GM23338 (cell line): ENCODE measurements at regions not wholly inside any gene's neighbourhood (a gene's known extent, or its start where the extent isn't known, plus 50 kb on each side); places are given as distances from the start of the nearest gene placed in this dataset.

Experiments
- ATAC-seq: fragments of 200-7000 bp; cut with Tn5 transposase; 3 replicates; pipeline ENCODE4 v1.9.1; 2020
- DNase-seq: peaks from one replicate; pipeline ENCODE4 v3.0.0-alpha.2; 2015; ENCODE audit warnings: low spot score
- H2AFZ ChIP-seq: fragments of 200-600 bp; sonication (generic); 2 replicates; pipeline ENCODE4 v1.8.0; 2016; ENCODE audit warnings: antibody characterized with exemption, mild to moderate bottlenecking, moderate library complexity
- H3F3A ChIP-seq: fragments of 200-600 bp; sonication (generic); replicated peaks from 2 replicates; pipeline ENCODE4 v1.8.0; 2017; ENCODE audit warnings: antibody characterized with exemption, mixed run types, low read depth
- H3K27ac ChIP-seq: fragments of 200-600 bp; sonication (generic); 2 replicates; pipeline ENCODE4 v1.6.1; 2016; ENCODE audit warnings: low read depth
- H3K27me3 ChIP-seq: fragments of 200-600 bp; sonication (generic); 2 replicates; pipeline ENCODE4 v1.8.0; 2016; ENCODE audit warnings: mild to moderate bottlenecking, mixed run types, moderate library complexity; ENCODE audit not compliant: insufficient read depth
- H3K36me3 ChIP-seq: fragments of 200-600 bp; sonication (generic); 2 replicates; pipeline ENCODE4 v1.8.0; 2016; ENCODE audit warnings: mild to moderate bottlenecking; ENCODE audit not compliant: insufficient read depth
- H3K4me1 ChIP-seq: fragments of 200-600 bp; sonication (generic); 2 replicates; pipeline ENCODE4 v1.8.0; 2016; ENCODE audit warnings: mild to moderate bottlenecking, moderate library complexity; ENCODE audit not compliant: insufficient read depth
- H3K4me2 ChIP-seq: fragments of 200-600 bp; sonication (generic); 2 replicates; pipeline ENCODE4 v1.7.1; 2017; ENCODE audit warnings: mixed run types
- H3K4me3 ChIP-seq: fragments of 200-600 bp; sonication (generic); 2 replicates; pipeline ENCODE4 v1.6.1; 2016; ENCODE audit warnings: mixed run types
- H3K79me2 ChIP-seq: fragments of 200-600 bp; sonication (generic); replicated peaks from 2 replicates; pipeline ENCODE4 v1.8.0; 2017; ENCODE audit warnings: mild to moderate bottlenecking; ENCODE audit not compliant: insufficient read depth
- H3K9me2 ChIP-seq: fragments of 200-600 bp; sonication (generic); 2 replicates; pipeline ENCODE4 v1.8.0; 2017; ENCODE audit not compliant: insufficient read depth
- H4K20me1 ChIP-seq: fragments of 200-600 bp; sonication (generic); replicated peaks from 2 replicates; pipeline ENCODE4 v1.8.0; 2017; ENCODE audit warnings: mild to moderate bottlenecking; ENCODE audit not compliant: insufficient read depth
- H3K27ac Mint-ChIP-seq: 2 replicates; pipeline ENCODE4 v1.8.0; 2020; ENCODE audit warnings: inconsistent platforms, mild to moderate bottlenecking, moderate library complexity, mixed read lengths
- H3K27me3 Mint-ChIP-seq: 3 replicates; pipeline ENCODE4 v1.8.0; 2022; ENCODE audit warnings: low read depth, mild to moderate bottlenecking, moderate library complexity, mixed read lengths, inconsistent platforms; ENCODE audit not compliant: insufficient read depth, poor library complexity
- H3K36me3 Mint-ChIP-seq: 3 replicates; pipeline ENCODE4 v1.8.0; 2021; ENCODE audit warnings: low read depth, mild to moderate bottlenecking, inconsistent platforms, moderate library complexity, mixed read lengths
- H3K4me1 Mint-ChIP-seq: 3 replicates; pipeline ENCODE4 v1.8.0; 2020; ENCODE audit warnings: mild to moderate bottlenecking, inconsistent platforms, mixed read lengths
- H3K4me3 Mint-ChIP-seq: 3 replicates; pipeline ENCODE4 v1.8.0; 2021; ENCODE audit warnings: moderate library complexity, mild to moderate bottlenecking, inconsistent platforms, mixed read lengths
- H3K9me3 Mint-ChIP-seq: 3 replicates; pipeline ENCODE4 v1.8.0; 2020; ENCODE audit warnings: moderate library complexity, mild to moderate bottlenecking, inconsistent platforms, mixed read lengths
- CREB1 ChIP-seq: fragments of 250-450 bp; sonication (Bioruptor Pico); IDR thresholded peaks from 2 replicates; pipeline ENCODE4 v1.5.0; 2020; ENCODE audit warnings: low read depth, mild to moderate bottlenecking, moderate library complexity
- EZH2phosphoT487 ChIP-seq: fragments of 200-600 bp; sonication (generic); IDR thresholded peaks from one replicate; pipeline ENCODE4 v1.8.1; 2018; ENCODE audit warnings: antibody characterized with exemption; ENCODE audit not compliant: unreplicated experiment
- JUNB ChIP-seq: IDR thresholded peaks from one replicate; pipeline ENCODE4 v1.6.1; 2016; ENCODE audit warnings: antibody characterized with exemption; ENCODE audit not compliant: unreplicated experiment
- NANOG ChIP-seq: IDR thresholded peaks from 2 replicates; pipeline ENCODE4 v1.6.1; 2016; ENCODE audit warnings: antibody characterized with exemption, borderline replicate concordance
- POLR2AphosphoS5 ChIP-seq: IDR thresholded peaks from 2 replicates; pipeline ENCODE4 v1.6.1; 2016; ENCODE audit warnings: antibody characterized with exemption, low read depth
- REST ChIP-seq: IDR thresholded peaks from one replicate; pipeline ENCODE4 v1.6.1; 2018; ENCODE audit warnings: antibody characterized with exemption; ENCODE audit not compliant: unreplicated experiment
- ZNF114 ChIP-seq: fragments of 250-450 bp; sonication (Bioruptor Pico); IDR thresholded peaks from 2 replicates; pipeline ENCODE4 v1.5.0; 2020; ENCODE audit warnings: mild to moderate bottlenecking, moderate library complexity
- ZNF331 ChIP-seq: fragments of 250-450 bp; sonication (Bioruptor Pico); IDR thresholded peaks from 2 replicates; pipeline ENCODE4 v1.5.0; 2020; ENCODE audit warnings: low read depth, mild to moderate bottlenecking, moderate library complexity
- TF ChIP-seq, protein P1 (sequence below): fragments of 250-450 bp; sonication (Bioruptor Pico); IDR thresholded peaks from 2 replicates; pipeline ENCODE4 v1.5.0; 2020; ENCODE audit warnings: mild to moderate bottlenecking, moderate library complexity

DNA sequence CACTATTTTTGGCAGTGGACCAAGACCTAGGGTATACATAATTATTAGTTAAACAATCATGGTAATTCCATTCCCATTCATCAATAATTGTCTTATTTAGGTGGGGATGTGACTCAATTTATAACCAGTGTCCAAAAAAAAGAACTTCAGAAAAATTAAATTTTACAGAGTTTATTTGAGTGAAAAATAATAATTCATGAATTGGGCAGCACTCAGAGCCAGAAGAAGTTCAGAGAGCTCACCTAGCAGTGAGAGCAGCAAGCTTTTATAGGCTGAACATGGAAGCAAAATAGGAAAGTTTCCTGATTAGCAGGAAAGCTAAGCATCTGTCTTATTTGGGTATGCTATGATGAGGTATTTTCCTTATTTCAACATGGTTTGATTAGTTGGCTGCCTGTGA lies 500.8 kb downstream of the PCDH7 start:
- Histone ChIP-seq H3K27ac (no peak overlapping the region), H2AFZ (no peak overlapping the region), H3K27me3 (no peaks in the 10 kb centered on the region), H3K9me2 (0 out of 2 replicates have a peak, but pooled peaks cover 2% of the 10 kb centered on the region), H3K79me2 (no peaks in the 10 kb centered on the region), H4K20me1 (no peaks in the 10 kb centered on the region), H3K4me2 (no peak overlapping the region), H3K4me3 (no peak overlapping the region), H3K36me3 (no peaks in the 10 kb centered on the region), H3F3A (no peaks in the 10 kb centered on the region), H3K4me1 (no peaks in the 10 kb centered on the region)
- Mint-ChIP-seq H3K4me1 (no peaks in the 10 kb centered on the region), H3K9me3 (no peaks in the 10 kb centered on the region; the same call in 1 of the 3 replicates), H3K27ac (no peak overlapping the region), H3K4me3 (no peak overlapping the region), H3K27me3 (peaks cover 4% of the 10 kb centered on the region), H3K36me3 (peaks cover 1% of the 10 kb centered on the region; the same call in 2 of the 3 replicates)
- ATAC-seq = no peak
- DNase-seq = no peak
- no peak for TF ChIP-seq POLR2AphosphoS5
- TF ChIP-seq, protein P1, sequence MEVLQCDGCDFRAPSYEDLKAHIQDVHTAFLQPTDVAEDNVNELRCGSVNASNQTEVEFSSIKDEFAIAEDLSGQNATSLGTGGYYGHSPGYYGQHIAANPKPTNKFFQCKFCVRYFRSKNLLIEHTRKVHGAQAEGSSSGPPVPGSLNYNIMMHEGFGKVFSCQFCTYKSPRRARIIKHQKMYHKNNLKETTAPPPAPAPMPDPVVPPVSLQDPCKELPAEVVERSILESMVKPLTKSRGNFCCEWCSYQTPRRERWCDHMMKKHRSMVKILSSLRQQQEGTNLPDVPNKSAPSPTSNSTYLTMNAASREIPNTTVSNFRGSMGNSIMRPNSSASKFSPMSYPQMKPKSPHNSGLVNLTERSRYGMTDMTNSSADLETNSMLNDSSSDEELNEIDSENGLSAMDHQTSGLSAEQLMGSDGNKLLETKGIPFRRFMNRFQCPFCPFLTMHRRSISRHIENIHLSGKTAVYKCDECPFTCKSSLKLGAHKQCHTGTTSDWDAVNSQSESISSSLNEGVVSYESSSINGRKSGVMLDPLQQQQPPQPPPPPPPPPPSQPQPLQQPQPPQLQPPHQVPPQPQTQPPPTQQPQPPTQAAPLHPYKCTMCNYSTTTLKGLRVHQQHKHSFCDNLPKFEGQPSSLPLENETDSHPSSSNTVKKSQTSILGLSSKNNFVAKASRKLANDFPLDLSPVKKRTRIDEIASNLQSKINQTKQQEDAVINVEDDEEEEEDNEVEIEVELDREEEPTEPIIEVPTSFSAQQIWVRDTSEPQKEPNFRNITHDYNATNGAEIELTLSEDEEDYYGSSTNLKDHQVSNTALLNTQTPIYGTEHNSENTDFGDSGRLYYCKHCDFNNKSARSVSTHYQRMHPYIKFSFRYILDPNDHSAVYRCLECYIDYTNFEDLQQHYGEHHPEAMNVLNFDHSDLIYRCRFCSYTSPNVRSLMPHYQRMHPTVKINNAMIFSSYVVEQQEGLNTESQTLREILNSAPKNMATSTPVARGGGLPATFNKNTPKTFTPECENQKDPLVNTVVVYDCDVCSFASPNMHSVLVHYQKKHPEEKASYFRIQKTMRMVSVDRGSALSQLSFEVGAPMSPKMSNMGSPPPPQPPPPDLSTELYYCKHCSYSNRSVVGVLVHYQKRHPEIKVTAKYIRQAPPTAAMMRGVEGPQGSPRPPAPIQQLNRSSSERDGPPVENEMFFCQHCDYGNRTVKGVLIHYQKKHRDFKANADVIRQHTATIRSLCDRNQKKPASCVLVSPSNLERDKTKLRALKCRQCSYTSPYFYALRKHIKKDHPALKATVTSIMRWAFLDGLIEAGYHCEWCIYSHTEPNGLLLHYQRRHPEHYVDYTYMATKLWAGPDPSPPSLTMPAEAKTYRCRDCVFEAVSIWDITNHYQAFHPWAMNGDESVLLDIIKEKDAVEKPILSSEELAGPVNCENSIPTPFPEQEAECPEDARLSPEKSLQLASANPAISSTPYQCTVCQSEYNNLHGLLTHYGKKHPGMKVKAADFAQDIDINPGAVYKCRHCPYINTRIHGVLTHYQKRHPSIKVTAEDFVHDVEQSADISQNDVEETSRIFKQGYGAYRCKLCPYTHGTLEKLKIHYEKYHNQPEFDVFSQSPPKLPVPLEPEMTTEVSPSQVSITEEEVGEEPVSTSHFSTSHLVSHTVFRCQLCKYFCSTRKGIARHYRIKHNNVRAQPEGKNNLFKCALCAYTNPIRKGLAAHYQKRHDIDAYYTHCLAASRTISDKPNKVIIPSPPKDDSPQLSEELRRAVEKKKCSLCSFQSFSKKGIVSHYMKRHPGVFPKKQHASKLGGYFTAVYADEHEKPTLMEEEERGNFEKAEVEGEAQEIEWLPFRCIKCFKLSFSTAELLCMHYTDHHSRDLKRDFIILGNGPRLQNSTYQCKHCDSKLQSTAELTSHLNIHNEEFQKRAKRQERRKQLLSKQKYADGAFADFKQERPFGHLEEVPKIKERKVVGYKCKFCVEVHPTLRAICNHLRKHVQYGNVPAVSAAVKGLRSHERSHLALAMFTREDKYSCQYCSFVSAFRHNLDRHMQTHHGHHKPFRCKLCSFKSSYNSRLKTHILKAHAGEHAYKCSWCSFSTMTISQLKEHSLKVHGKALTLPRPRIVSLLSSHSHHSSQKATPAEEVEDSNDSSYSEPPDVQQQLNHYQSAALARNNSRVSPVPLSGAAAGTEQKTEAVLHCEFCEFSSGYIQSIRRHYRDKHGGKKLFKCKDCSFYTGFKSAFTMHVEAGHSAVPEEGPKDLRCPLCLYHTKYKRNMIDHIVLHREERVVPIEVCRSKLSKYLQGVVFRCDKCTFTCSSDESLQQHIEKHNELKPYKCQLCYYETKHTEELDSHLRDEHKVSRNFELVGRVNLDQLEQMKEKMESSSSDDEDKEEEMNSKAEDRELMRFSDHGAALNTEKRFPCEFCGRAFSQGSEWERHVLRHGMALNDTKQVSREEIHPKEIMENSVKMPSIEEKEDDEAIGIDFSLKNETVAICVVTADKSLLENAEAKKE (CRISPR knock-in tag) = no peak
- no peak for TF ChIP-seq CREB1 (CRISPR knock-in tag)
- no peak for TF ChIP-seq NANOG
- TF ChIP-seq JUNB = no peak
- no peak for TF ChIP-seq ZNF114 (CRISPR knock-in tag)

- Histone ChIP-seq H3K4me1 (no peaks in the 10 kb centered on the region), H2AFZ (no peak overlapping the region), H3K4me3 (no peak overlapping the region), H3K36me3 (no peaks in the 10 kb centered on the region), H3K4me2 (no peak overlapping the region), H3K27ac (no peak overlapping the region), H3K9me2 (peaks cover 5% of the 10 kb centered on the region; the same call in 1 of the 2 replicates), H3K27me3 (no peaks in the 10 kb centered on the region), H4K20me1 (no peaks in the 10 kb centered on the region), H3K79me2 (no peaks in the 10 kb centered on the region), H3F3A (no peaks in the 10 kb centered on the region)
- Mint-ChIP-seq H3K36me3 (no peaks in the 10 kb centered on the region), H3K27ac (no peak overlapping the region), H3K4me1 (no peaks in the 10 kb centered on the region), H3K4me3 (no peak overlapping the region), H3K9me3 (no peaks in the 10 kb centered on the region), H3K27me3 (no peaks in the 10 kb centered on the region)
- ATAC-seq (no peak), DNase-seq (no peak)
- TF ChIP-seq NANOG (no peak), REST (no peak), EZH2phosphoT487 (no peak), ZNF331 (CRISPR knock-in tag) (no peak)
Observed at GRCh38 chr4:31228068-31228467, 507.9 kb downstream of the PCDH7 start.
